ENCODE measurements at regions not wholly inside any gene's neighbourhood (a gene's known extent, or its start where the extent isn't known, plus 50 kb on each side); places are given as distances from the start of the nearest gene placed in this dataset.
"Not testable (repeated sequence)": the region's sequence is repeated elsewhere in the genome, so short reads cannot be mapped to it uniquely, and the experiment has no call there.

- no peak for DNase-seq (ENCODE audit: extremely low spot score, unreplicated experiment)
- no peaks in the 10 kb centered on the region for H3K36me3 Mint-ChIP-seq (ENCODE audit: unreplicated experiment)
- no peaks in the 10 kb centered on the region for H3K9me3 Mint-ChIP-seq (ENCODE audit: unreplicated experiment)
- no peak overlapping the region for H3K27ac Mint-ChIP-seq (ENCODE audit: unreplicated experiment)
- peaks cover 6% of the 10 kb centered on the region for H3K4me1 Mint-ChIP-seq (ENCODE audit: unreplicated experiment)
- H3K27me3 Mint-ChIP-seq (ENCODE audit: unreplicated experiment): no peaks in the 10 kb centered on the region
- H3K4me3 Mint-ChIP-seq (ENCODE audit: unreplicated experiment): no peak overlapping the region
- no peak for TF ChIP-seq CTCF (IDR thresholded peaks at IDR 0.05)
Observed at GRCh38 chr12:24359418-24359817, 409.9 kb upstream of the SOX5 start.

GRCh38 chr12:24356240-24356804, 406.9 kb upstream of the SOX5 start:
- no peak overlapping the region for H3K4me3 Mint-ChIP-seq (ENCODE audit: unreplicated experiment)
- no peaks in the 10 kb centered on the region for H3K27me3 Mint-ChIP-seq (ENCODE audit: unreplicated experiment)
- no peak for TF ChIP-seq CTCF (IDR thresholded peaks at IDR 0.05)
- no peaks in the 10 kb centered on the region for H3K9me3 Mint-ChIP-seq (ENCODE audit: unreplicated experiment)
- no peak for DNase-seq (ENCODE audit: extremely low spot score, unreplicated experiment)
- H3K27ac Mint-ChIP-seq (ENCODE audit: unreplicated experiment): no peak overlapping the region
- H3K36me3 Mint-ChIP-seq (ENCODE audit: unreplicated experiment): no peaks in the 10 kb centered on the region
- peaks cover 6% of the 10 kb centered on the region for H3K4me1 Mint-ChIP-seq (ENCODE audit: unreplicated experiment)

GRCh38 chr12:24352363-24352762, 402.9 kb upstream of the SOX5 start:
- H3K9me3 Mint-ChIP-seq (ENCODE audit: unreplicated experiment): no peaks in the 10 kb centered on the region
- no peak for TF ChIP-seq CTCF (IDR thresholded peaks at IDR 0.05)
- no peak for DNase-seq (ENCODE audit: extremely low spot score, unreplicated experiment)

GRCh38 chr12:24349051-24349799, 399.8 kb upstream of the SOX5 start:
- no peaks in the 10 kb centered on the region for H3K36me3 Mint-ChIP-seq (ENCODE audit: unreplicated experiment)
- no peaks in the 10 kb centered on the region for H3K9me3 Mint-ChIP-seq (ENCODE audit: unreplicated experiment)
- TF ChIP-seq CTCF (IDR thresholded peaks at IDR 0.05): no peak
- no peak overlapping the region for H3K4me3 Mint-ChIP-seq (ENCODE audit: unreplicated experiment)
- H3K27me3 Mint-ChIP-seq (ENCODE audit: unreplicated experiment): no peaks in the 10 kb centered on the region
- DNase-seq (ENCODE audit: extremely low spot score, unreplicated experiment): no peak
- H3K27ac Mint-ChIP-seq (ENCODE audit: unreplicated experiment): no peak overlapping the region
- H3K4me1 Mint-ChIP-seq (ENCODE audit: unreplicated experiment): no peaks in the 10 kb centered on the region

More at GRCh38 chr12:24352363-24352762, 402.9 kb upstream of the SOX5 start:
- Mint-ChIP-seq H3K4me1 (ENCODE audit: unreplicated experiment) (no peaks in the 10 kb centered on the region), H3K36me3 (ENCODE audit: unreplicated experiment) (no peaks in the 10 kb centered on the region), H3K27ac (ENCODE audit: unreplicated experiment) (no peak overlapping the region), H3K27me3 (ENCODE audit: unreplicated experiment) (no peaks in the 10 kb centered on the region), H3K4me3 (ENCODE audit: unreplicated experiment) (no peak overlapping the region)

- DNase-seq (ENCODE audit: extremely low spot score, unreplicated experiment); H3K9me3 Mint-ChIP-seq (ENCODE audit: unreplicated experiment); H3K4me1 Mint-ChIP-seq (ENCODE audit: unreplicated experiment); H3K27me3 Mint-ChIP-seq (ENCODE audit: unreplicated experiment); H3K4me3 Mint-ChIP-seq (ENCODE audit: unreplicated experiment); H3K36me3 Mint-ChIP-seq (ENCODE audit: unreplicated experiment); H3K27ac Mint-ChIP-seq (ENCODE audit: unreplicated experiment): not testable (repeated sequence)
Observed at GRCh38 chr12:24348180-24348579, 398.7 kb upstream of the SOX5 start.
